Esophagus squamous epithelium (tissue), 5 donors: ENCODE measurements at regions not wholly inside any gene's neighbourhood (a gene's known extent, or its start where the extent isn't known, plus 50 kb on each side); places are given as distances from the start of the nearest gene placed in this dataset.

Experiments
- DNase-seq: peaks from one replicate; lab custom pipeline; 2025; lab: John Stamatoyannopoulos, UW
- H3K27ac ChIP-seq, 4 donors: fragments of 200-600 bp; sonication (generic); one replicate each; pipeline ENCODE4 v1.5.1; 2016 to 2019; ENCODE audit warnings: mild to moderate bottlenecking in 1 of 4
- H3K27me3 ChIP-seq, 4 donors: fragments of 200-600 bp; sonication (generic); 1 replicate in 3 of 4; 2 replicates in 1 of 4; pipeline versions ENCODE4 v1.5.1 to v1.6.0; 2017 to 2021; ENCODE audit warnings: antibody characterized with exemption in 1 of 4
- H3K36me3 ChIP-seq, 3 donors: fragments of 200-600 bp; sonication (generic); one replicate each; pipeline ENCODE4 v1.5.1; 2016 to 2019
- H3K4me1 ChIP-seq, 3 donors: fragments of 200-600 bp; sonication (generic); one replicate each; pipeline ENCODE4 v1.5.1; 2017 to 2019
- H3K4me3 ChIP-seq, 4 donors: fragments of 200-600 bp; sonication (generic); 1 replicate in 3 of 4; 2 replicates in 1 of 4; pipeline ENCODE4 v1.5.1; 2016 to 2019; ENCODE audit warnings: mild to moderate bottlenecking in 2 of 4, moderate library complexity in 1 of 4
- H3K9me3 ChIP-seq, 3 donors: fragments of 200-600 bp; sonication (generic); one replicate each; pipeline ENCODE4 v1.5.1; 2016 to 2019
- POLR2A ChIP-seq, 4 donors: fragments of 450-650 bp; IDR thresholded peaks; one replicate each; pipeline ENCODE4 v1.6.1; 2017; ENCODE audit warnings: antibody characterized with exemption in 4 of 4, mild to moderate bottlenecking in 4 of 4, moderate library complexity in 3 of 4
- WGBS, 2 donors: methylation state at CpG; one replicate each; pipeline ENCODE4 v1.1.5; 2018; 5-methylcytosine and 5-hydroxymethylcytosine counted together
- intact Hi-C: fragments of 100-400 bp; cut with DNase I; formaldehyde crosslinking; loops from one replicate; pipeline ENCODE4 v1.15.0; 2022
- TF ChIP-seq, protein P1 (sequence below), 6 experiments: fragments of 450-650 bp in 4 of 6; fragments of 200-600 bp in 2 of 6; sonication (generic) in 2 of 6; IDR thresholded peaks; one replicate each; pipeline ENCODE4 v1.5.1; 2016 to 2019; ENCODE audit warnings: antibody characterized with exemption in 6 of 6, mild to moderate bottlenecking in 4 of 6, moderate library complexity in 4 of 6
- donor health status: DM: yes; HTN: yes; CAD: no.

- Histone ChIP-seq H3K4me1 (no peaks in the 10 kb centered on the region), H3K27ac (no peak overlapping the region), H3K27me3 (no peaks in the 10 kb centered on the region), H3K36me3 (no peaks in the 10 kb centered on the region), H3K4me3 (no peak overlapping the region), H3K9me3 (no peaks in the 10 kb centered on the region)
- no peak for TF ChIP-seq POLR2A (IDR thresholded peaks at IDR 0.05)
- TF ChIP-seq, protein P1, sequence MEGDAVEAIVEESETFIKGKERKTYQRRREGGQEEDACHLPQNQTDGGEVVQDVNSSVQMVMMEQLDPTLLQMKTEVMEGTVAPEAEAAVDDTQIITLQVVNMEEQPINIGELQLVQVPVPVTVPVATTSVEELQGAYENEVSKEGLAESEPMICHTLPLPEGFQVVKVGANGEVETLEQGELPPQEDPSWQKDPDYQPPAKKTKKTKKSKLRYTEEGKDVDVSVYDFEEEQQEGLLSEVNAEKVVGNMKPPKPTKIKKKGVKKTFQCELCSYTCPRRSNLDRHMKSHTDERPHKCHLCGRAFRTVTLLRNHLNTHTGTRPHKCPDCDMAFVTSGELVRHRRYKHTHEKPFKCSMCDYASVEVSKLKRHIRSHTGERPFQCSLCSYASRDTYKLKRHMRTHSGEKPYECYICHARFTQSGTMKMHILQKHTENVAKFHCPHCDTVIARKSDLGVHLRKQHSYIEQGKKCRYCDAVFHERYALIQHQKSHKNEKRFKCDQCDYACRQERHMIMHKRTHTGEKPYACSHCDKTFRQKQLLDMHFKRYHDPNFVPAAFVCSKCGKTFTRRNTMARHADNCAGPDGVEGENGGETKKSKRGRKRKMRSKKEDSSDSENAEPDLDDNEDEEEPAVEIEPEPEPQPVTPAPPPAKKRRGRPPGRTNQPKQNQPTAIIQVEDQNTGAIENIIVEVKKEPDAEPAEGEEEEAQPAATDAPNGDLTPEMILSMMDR (IDR thresholded peaks at IDR 0.05): no peak
- intact Hi-C loops: no loop called here
- DNase-seq: no peak
- WGBS, 2 donors: 74 to 86% methylated on average over 2 to 3 of the region's 3 CpGs
These were observed 179.3 kb upstream of the BTG1 start for GRCh38 chr12:92324849-92325500.

DNA sequence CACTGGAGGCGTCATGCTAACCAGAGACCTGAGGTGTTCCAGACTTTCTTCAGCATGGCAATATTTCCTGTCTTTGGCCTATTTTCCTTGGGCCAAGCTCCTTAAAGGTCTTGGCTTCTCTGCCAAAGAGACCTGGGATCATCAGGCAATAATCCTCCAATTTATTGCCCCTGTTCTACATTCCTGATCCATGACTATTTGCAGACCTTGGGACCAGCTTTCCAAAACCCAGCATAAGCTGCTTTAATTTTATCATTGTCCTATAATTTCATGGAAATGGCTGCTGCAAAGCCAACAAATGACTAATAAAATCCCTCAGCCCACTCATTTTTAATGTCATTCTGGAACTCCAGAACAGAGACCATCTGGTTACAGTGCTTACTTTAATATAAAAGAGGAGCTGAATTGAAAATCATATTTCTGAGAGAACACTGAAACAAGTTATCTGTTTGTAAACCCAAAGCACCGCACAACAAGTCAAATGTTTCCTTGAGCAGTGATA is 166.9 kb upstream of the BTG1 start:
- intact Hi-C loops: no loop called here
- Histone ChIP-seq H3K36me3 (no peaks in the 10 kb centered on the region), H3K27me3 (no peaks in the 10 kb centered on the region), H3K4me3 (no peak overlapping the region), H3K27ac (no peak overlapping the region), H3K9me3 (no peaks in the 10 kb centered on the region), H3K4me1 (no peaks in the 10 kb centered on the region)
- no peak for DNase-seq
- 85 to 93% methylated on average over 2 of the region's 2 CpGs for WGBS, 2 donors
- TF ChIP-seq, protein P1 (IDR thresholded peaks at IDR 0.05): no peak
- TF ChIP-seq POLR2A (IDR thresholded peaks at IDR 0.05): no peak

GRCh38 chr12:92304371-92305055 is 158.9 kb upstream of the BTG1 start:
- WGBS, 2 donors: 58 to 69% methylated on average over 4 to 5 of the region's 5 CpGs
- TF ChIP-seq, protein P1 (IDR thresholded peaks at IDR 0.05): no peak
- no peak for TF ChIP-seq POLR2A (IDR thresholded peaks at IDR 0.05)
- Histone ChIP-seq H3K27me3 (no peaks in the 10 kb centered on the region), H3K9me3 (no peaks in the 10 kb centered on the region), H3K4me1 (no peaks in the 10 kb centered on the region), H3K27ac (no peak overlapping the region), H3K4me3 (no peak overlapping the region), H3K36me3 (no peaks in the 10 kb centered on the region)
- no peak for DNase-seq
- intact Hi-C loops: no loop called here

DNA sequence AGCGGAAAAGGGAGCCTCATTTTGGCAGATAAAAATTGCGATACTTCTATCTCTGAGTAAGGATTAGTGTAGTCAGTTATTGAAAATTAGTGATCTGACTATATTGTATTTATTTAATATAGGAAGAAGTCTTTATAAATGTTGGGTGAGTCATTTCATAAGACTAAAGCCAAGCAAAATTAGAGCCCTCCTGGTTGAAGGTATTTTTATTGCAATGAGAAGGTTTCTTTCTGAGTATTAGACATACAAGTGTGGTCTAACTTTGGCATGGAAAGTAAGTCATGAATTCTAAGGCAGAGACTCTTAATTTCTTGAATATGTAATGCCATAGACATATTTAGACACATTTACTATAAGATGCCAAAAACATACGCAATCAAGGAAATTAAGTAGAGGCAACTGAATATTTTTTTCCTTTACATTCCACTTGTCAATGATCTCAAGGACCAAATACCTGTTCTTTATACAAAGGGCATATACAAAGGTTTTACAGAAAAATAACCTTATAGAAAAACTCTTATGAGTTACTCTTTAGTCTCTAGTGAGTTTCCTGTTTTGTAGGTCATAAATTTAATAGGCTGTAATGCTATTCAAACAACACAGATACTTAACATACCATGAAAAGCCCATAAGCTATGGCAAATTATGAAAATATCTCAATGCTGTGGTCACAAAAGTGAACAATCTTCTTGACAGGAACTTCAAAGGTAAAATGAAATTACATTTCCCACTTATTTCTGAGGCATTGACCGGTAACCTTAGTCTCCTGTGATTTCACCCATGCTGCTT is 156.6 kb upstream of the BTG1 start:
- Histone ChIP-seq H3K4me3 (no peak overlapping the region), H3K9me3 (no peaks in the 10 kb centered on the region), H3K4me1 (peaks cover 0 to 8% (median 3%) of the 10 kb centered on the region in 3 donors), H3K36me3 (no peaks in the 10 kb centered on the region), H3K27ac (no peak overlapping the region), H3K27me3 (no peaks in the 10 kb centered on the region)
- DNase-seq: no peak
- intact Hi-C loops: no loop called here
- 92 to 97% methylated on average over 4 of the region's 4 CpGs for WGBS, 2 donors
- TF ChIP-seq, protein P1 (IDR thresholded peaks at IDR 0.05): no peak
- no peak for TF ChIP-seq POLR2A (IDR thresholded peaks at IDR 0.05)
